Urothelium cell line (cell line): ENCODE measurements at regions not wholly inside any gene's neighbourhood (a gene's known extent, or its start where the extent isn't known, plus 50 kb on each side); places are given as distances from the start of the nearest gene placed in this dataset.

Source experiments
- DNase-seq: peaks from one replicate; pipeline ENCODE4 v3.0.0; 2011; ENCODE audit warnings: low spot score, mixed read lengths
- FAIRE-seq: peaks from 2 replicates; lab custom pipeline; 2011; peaks lifted over from hg19 to GRCh38; lab: Jason Lieb, UNC

- DNase-seq (no peak), FAIRE-seq (no peak)
These were observed 398.3 kb downstream of the FBXO15 start for GRCh38 chr18:73749304-73749703.

GRCh38 chr18:73748731-73749130, 398.9 kb downstream of the FBXO15 start:
- DNase-seq (no peak), FAIRE-seq (no peak)

- no peak for DNase-seq
- FAIRE-seq = no peak
These were observed 401.5 kb downstream of the FBXO15 start for GRCh38 chr18:73746101-73746500.

DNA sequence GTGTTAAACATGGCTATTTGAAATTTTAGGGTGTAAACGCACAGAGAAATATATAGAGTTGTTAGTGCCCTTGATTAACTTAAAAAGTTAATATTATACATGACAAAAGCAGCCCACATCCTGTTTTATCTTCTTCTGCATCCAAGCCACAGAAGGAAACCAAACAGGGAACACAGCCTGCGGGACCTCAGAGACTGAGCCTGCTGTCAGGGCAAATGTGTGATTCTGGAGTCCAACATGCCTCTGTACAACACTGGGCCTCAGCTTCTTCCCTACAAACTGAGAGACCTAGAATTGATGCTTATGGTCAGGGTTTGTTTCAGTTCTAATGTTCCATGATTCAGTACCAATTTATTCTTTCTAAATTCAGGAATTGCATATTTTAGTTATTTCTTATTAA, 404.7 kb downstream of the FBXO15 start:
- no peak for DNase-seq
- no peak for FAIRE-seq

- FAIRE-seq (no peak), DNase-seq (no peak)
These were observed 405.7 kb downstream of the FBXO15 start for GRCh38 chr18:73741946-73742345.

GRCh38 chr18:73739098-73739497, 408.5 kb downstream of the FBXO15 start:
- no peak for FAIRE-seq

GRCh38 chr18:73737990-73738389, 409.6 kb downstream of the FBXO15 start:
- DNase-seq = no peak
- FAIRE-seq = no peak

More at GRCh38 chr18:73739098-73739497, 408.5 kb downstream of the FBXO15 start:
- peak; percentile 62 for DNase-seq

GRCh38 chr18:73735836-73736235, 411.8 kb downstream of the FBXO15 start:
- no peak for DNase-seq
- no peak for FAIRE-seq

DNA sequence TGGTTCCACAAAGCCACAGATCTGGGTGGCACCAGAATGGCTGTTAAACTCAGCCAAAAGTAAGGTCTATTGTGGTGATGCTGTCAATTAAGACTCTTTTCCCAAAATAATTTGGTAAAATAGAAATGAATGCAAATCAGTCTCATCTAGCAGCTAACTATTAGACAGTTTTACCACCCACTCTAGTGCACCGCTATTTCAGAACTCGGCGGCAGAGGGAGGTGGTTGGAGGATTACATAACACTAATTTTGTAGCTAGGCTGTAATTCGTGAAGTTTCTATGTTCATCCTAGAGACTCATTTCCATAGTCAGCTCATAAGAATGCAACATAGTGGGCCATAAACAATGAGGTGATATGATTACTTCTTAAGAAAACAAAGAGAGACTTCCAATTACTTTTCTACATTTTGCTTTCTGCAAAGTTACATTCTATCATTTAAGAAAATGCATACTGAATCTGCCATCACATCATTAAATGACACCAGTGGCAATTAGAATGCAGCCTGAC, 413.8 kb downstream of the FBXO15 start:
- DNase-seq (no peak), FAIRE-seq (no peak)

DNA sequence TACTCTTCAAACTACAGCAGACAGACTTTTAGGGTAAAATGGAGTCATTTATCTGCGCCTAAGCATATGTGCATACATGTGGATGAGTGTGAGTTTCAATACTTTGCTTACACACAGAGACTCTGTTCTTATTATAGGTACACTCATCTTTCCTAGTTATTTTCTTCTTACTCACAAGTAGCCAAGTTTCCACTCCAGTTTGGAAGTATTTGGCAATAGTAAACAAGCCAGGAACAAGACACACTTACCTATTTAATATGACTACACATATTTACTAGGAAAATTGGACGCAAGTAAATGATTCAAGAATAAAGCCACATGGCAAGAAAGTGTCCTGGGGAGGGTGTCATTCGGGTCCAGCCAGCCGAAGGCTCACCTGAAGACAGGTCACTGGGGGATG, 414.3 kb downstream of the FBXO15 start:
- DNase-seq = no peak
- no peak for FAIRE-seq

GRCh38 chr18:73728657-73729056, 419.0 kb downstream of the FBXO15 start:
- FAIRE-seq = no peak
- DNase-seq = no peak

GRCh38 chr18:73724958-73725357, 422.7 kb downstream of the FBXO15 start:
- no peak for DNase-seq
- FAIRE-seq = no peak

DNA sequence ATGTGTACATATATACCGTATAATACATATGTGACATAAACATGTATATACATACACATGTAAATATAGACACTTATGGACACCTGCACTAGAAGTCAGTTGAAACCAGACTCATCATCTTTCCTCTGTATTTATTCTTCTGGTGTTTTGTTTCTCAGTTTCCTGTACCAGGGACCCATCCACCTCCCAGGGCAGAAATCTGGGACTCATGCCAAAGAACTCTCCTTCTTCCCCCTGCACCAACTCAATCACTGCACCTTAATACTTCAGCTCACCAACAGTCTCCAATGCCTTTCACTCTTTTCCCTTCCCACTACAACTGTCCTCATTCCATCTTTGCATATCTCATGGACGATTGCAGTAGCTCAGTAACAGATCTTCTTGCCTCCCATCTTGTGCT, 428.0 kb downstream of the FBXO15 start:
- DNase-seq (peak; percentile 43), FAIRE-seq (no peak)

DNA sequence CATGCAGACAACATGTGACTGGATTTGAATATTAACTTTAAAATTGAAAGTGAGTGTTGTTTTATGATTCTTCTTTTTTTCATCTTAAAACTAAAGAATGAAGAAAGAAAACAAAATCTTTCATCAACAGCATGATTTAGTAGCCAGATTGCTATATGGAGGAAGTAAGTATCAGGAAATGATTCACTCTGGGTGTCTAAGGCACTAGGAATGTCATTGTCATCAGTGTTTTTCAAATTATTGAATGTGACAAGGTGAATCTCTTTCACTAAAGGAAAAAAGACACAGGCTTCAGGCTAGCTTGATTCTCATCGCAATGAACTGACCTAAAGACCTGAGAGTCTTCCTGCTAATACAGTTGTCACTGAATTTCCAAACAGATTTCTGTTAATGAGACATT, 430.1 kb downstream of the FBXO15 start:
- peak; percentile 27 for DNase-seq
- FAIRE-seq = no peak

DNA sequence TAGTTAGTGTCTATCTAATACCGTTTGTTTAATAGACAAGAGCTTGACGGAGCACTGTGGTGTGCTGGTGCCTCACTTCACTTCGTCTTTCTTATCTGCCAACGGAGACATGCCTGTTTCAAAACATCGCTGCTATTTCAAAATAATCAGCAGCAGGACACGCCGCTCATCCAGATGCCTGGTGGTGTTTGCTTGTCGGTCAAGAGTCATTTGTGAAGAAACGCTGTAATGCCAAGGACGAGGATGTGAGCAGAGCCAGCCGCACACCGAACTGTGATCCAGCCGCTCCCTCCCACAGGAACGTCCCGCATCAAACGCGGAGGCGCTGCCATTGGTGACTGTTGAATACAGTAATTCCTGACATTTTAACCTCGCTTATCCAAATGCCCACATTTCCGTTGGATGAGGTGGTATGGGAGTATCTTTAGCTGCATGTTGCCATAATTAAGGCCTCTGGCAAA, 432.4 kb downstream of the FBXO15 start:
- FAIRE-seq = no peak
- no peak for DNase-seq

DNA sequence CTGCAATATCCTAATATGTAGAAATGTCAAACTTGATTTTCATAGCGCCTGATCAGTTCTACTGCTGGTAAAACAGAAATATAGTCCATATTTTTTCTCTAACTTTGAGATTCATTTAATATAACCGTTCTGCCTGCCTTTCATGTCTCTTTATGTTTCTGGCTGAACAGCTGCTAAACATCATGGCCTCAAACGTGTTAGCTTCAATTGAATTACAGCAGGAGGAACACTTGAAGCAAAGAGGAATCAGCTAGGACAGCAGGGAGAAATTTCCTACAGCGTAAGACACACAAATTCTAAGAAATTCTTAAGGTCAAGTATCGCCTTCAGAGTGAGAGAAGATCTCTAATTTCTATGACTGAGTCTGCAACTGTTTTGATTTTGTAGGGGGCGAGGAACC, 433.2 kb downstream of the FBXO15 start:
- no peak for DNase-seq
- FAIRE-seq = no peak

DNA sequence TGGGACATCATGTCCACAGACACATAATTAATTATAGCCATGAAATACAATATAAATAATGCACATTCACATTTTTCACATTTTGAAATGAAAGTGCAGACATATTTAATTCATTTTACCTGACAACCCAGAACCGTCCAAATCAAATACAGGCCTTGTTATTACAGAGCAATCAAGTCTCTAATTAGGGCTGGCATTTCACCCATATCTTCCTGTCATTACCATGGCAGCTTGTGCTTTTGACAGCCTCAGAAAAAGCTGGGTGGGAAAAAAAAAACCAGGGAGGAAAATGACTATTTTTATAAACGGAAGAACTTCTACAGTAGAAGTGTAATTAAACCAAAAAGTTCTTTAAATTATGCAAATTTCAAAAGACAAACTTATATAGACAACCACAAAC, 436.4 kb downstream of the FBXO15 start:
- FAIRE-seq (no peak), DNase-seq (no peak)

DNA sequence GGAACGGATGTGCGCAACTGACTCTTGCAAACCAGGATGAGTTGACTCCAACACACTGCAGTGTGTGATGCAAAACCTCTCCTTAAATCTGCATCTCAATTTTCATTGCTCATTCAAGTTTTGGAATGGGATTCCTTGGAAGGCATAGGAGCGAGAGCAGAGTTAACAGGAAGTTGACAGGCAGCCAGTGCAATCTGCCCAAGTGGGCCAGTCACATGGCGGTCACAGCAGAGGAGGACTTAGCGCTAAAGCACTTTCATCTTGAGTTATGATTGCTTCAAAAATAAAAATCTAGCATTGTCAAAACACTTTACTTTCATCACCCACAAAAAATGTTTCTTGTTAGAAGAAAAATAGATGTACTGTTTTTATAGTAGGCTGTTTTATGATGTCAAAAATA, 439.0 kb downstream of the FBXO15 start:
- no peak for DNase-seq
- no peak for FAIRE-seq

GRCh38 chr18:73707035-73707434, 440.6 kb downstream of the FBXO15 start:
- FAIRE-seq (no peak), DNase-seq (no peak)

DNA sequence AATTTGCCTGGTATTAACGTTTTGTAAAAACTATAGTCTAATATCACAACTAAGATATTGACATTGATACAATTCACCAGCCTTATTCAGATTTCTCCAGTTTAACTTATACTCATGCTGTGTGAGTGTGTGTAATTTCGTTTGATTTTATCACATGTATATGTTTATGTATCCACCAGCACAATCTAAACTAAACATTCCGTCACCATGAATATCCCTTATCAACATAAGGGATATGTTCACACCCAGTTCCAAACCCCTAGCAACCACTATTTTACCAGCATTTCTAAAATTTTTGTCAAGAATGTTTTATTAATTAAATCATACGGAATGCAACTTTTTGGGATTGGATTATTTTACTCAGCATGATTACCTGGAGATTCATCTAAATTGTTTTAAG, 450.3 kb downstream of the FBXO15 start:
- no peak for DNase-seq
- no peak for FAIRE-seq

- FAIRE-seq (no peak), DNase-seq (no peak)
These were observed 450.9 kb downstream of the FBXO15 start for GRCh38 chr18:73696698-73697097.

DNA sequence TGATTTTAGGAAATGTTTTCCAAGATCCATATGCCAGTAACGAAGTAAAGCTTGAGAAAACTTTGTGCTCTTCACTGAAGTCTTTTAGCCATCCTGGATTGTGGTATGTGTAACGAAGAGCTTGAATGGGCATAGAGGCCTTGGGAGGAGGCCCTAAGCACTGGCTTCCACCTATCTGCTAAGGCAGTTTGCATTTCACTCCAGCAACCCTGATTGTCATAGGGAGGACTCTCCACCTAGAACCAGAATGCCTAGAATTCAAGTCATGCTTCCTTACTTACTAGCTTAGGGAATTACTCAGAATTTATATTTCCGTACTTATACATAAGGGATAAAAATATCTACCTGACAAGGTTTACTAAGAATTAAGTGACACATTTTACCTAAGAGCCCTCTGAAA, 451.5 kb downstream of the FBXO15 start:
- no peak for FAIRE-seq
- no peak for DNase-seq

DNA sequence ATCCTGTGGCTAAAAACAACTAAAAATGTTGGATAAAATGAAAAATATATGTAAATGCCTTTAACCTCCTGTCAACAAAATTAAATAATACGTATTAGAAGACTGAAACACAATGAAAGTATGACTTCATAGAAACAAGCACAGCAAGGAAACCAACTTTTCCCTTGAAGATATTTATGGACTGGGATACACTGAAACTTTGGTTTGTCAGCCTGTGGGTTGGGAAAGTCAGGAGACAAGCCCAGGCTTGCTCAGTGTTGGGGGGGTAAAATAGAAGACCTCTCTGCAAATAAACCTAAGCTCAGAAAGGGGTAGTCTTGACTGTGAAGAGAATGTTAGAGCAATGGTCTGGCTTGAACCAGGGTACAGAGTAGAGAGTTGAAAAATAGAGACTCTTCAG, 454.5 kb downstream of the FBXO15 start:
- DNase-seq (no peak), FAIRE-seq (no peak)

GRCh38 chr18:73691624-73692023, 456.0 kb downstream of the FBXO15 start:
- no peak for FAIRE-seq

More at GRCh38 chr18:73691624-73692023, 456.0 kb downstream of the FBXO15 start:
- no peak for DNase-seq
